Neural cell (in vitro differentiated cells): ENCODE measurements at regions not wholly inside any gene's neighbourhood (a gene's known extent, or its start where the extent isn't known, plus 50 kb on each side); places are given as distances from the start of the nearest gene placed in this dataset.

Source experiments
- H2AFZ ChIP-seq: fragments of 200-600, 300-800 bp; sonication (generic), shearing (Covaris generic); 2 replicates; pipeline ENCODE4 v1.6.0; 2014; ENCODE audit warnings: low read depth, mild to moderate bottlenecking, antibody characterized with exemption, low read length, moderate library complexity
- H3F3A ChIP-seq: fragments of 200-600 bp; shearing (Covaris generic); 2 replicates; pipeline ENCODE4 v1.6.1; 2016; ENCODE audit warnings: mild to moderate bottlenecking, moderate library complexity, mixed read lengths, antibody characterized with exemption, low read length; ENCODE audit not compliant: insufficient read depth, poor library complexity, severe bottlenecking
- H3K27ac ChIP-seq: fragments of 200-600, 300-800 bp; sonication (generic), shearing (Covaris generic); 2 replicates; pipeline ENCODE4 v1.5.1; 2014; ENCODE audit warnings: mild to moderate bottlenecking, low read length, moderate library complexity
- H3K27me3 ChIP-seq: fragments of 300-800, 200-600 bp; sonication (generic), shearing (Covaris generic); 2 replicates; pipeline ENCODE4 v1.6.0; 2014; ENCODE audit warnings: mild to moderate bottlenecking, low read depth, low read length, moderate library complexity; ENCODE audit not compliant: insufficient read depth
- H3K36me3 ChIP-seq: fragments of 300-800, 200-600 bp; sonication (generic), shearing (Covaris generic); 2 replicates; pipeline ENCODE4 v1.5.1; 2014; ENCODE audit warnings: mild to moderate bottlenecking, antibody characterized with exemption, low read length, moderate library complexity; ENCODE audit not compliant: insufficient read depth
- H3K4me2 ChIP-seq: fragments of 300-800, 200-600 bp; sonication (generic), shearing (Covaris generic); 2 replicates; pipeline ENCODE4 v1.6.0; 2014; ENCODE audit warnings: mild to moderate bottlenecking, low read length
- H3K4me3 ChIP-seq: fragments of 300-800, 200-600 bp; sonication (generic), shearing (Covaris generic); 2 replicates; pipeline ENCODE4 v1.5.1; 2014; ENCODE audit warnings: mild to moderate bottlenecking, low read length, moderate library complexity
- H3K79me2 ChIP-seq: fragments of 200-600 bp; shearing (Covaris generic); replicated peaks from 2 replicates; pipeline ENCODE4 v1.6.0; 2014; ENCODE audit warnings: mild to moderate bottlenecking, low read length, moderate library complexity; ENCODE audit not compliant: insufficient read depth
- H3K9ac ChIP-seq: fragments of 300-800, 200-600 bp; sonication (generic), shearing (Covaris generic); 2 replicates; pipeline ENCODE4 v1.6.1; 2016; ENCODE audit warnings: mild to moderate bottlenecking, low read length, mixed read lengths
- H3K9me2 ChIP-seq: fragments of 200-600 bp; shearing (Covaris generic); 2 replicates; pipeline ENCODE4 v1.6.1; 2016; ENCODE audit warnings: mild to moderate bottlenecking, low read length, mixed read lengths; ENCODE audit not compliant: insufficient read depth
- H3K9me3 ChIP-seq: fragments of 200-600, 300-800 bp; sonication (generic), shearing (Covaris generic); 2 replicates; pipeline ENCODE4 v1.6.1; 2016; ENCODE audit warnings: mild to moderate bottlenecking, mixed run types, low read length, moderate library complexity, mixed read lengths
- H4K20me1 ChIP-seq: fragments of 200-600 bp; shearing (Covaris generic); 2 replicates; pipeline ENCODE4 v1.6.1; 2016; ENCODE audit warnings: mild to moderate bottlenecking, mixed run types; ENCODE audit not compliant: insufficient read depth
- EP300 ChIP-seq: fragments of 450-650 bp; conservative IDR thresholded peaks from 2 replicates; pipeline ENCODE4 v1.6.1; 2014; ENCODE audit warnings: antibody characterized with exemption, mild to moderate bottlenecking, moderate library complexity; ENCODE audit not compliant: poor library complexity, severe bottlenecking
- EZH2 ChIP-seq: fragments of 200-600, 300-800 bp; shearing (Covaris generic), sonication (generic); IDR thresholded peaks from 2 replicates; pipeline ENCODE4 v1.6.1; 2014; ENCODE audit warnings: antibody characterized with exemption, low read length, borderline replicate concordance, mild to moderate bottlenecking; ENCODE audit not compliant: insufficient read depth, poor library complexity, severe bottlenecking
- MXI1 ChIP-seq: fragments of 450-650 bp; conservative IDR thresholded peaks from 2 replicates; pipeline ENCODE4 v1.6.1; 2014; ENCODE audit warnings: antibody characterized with exemption, mild to moderate bottlenecking; ENCODE audit not compliant: poor library complexity, severe bottlenecking
- POLR2AphosphoS5 ChIP-seq: IDR thresholded peaks from 2 replicates; pipeline ENCODE4 v1.6.1; 2012
- RAD21 ChIP-seq: fragments of 450-650 bp; conservative IDR thresholded peaks from 2 replicates; pipeline ENCODE4 v1.6.1; 2014; ENCODE audit warnings: antibody characterized with exemption, mild to moderate bottlenecking, moderate library complexity
- SMC3 ChIP-seq: fragments of 450-650 bp; conservative IDR thresholded peaks from 2 replicates; pipeline ENCODE4 v1.6.1; 2014; ENCODE audit warnings: antibody characterized with exemption, mild to moderate bottlenecking, moderate library complexity; ENCODE audit not compliant: poor library complexity
- TAF1 ChIP-seq: IDR thresholded peaks from 2 replicates; pipeline ENCODE4 v1.6.1; 2012; ENCODE audit warnings: low read depth
- TF ChIP-seq, protein P1 (sequence below): IDR thresholded peaks from 2 replicates; pipeline ENCODE4 v1.6.1; 2012; ENCODE audit warnings: borderline replicate concordance
- TF ChIP-seq, protein P2 (sequence below): fragments of 450-650 bp; IDR thresholded peaks from 2 replicates; pipeline ENCODE4 v1.5.1; 2014; ENCODE audit warnings: antibody characterized with exemption, mild to moderate bottlenecking, moderate library complexity; ENCODE audit not compliant: poor library complexity, severe bottlenecking

DNA sequence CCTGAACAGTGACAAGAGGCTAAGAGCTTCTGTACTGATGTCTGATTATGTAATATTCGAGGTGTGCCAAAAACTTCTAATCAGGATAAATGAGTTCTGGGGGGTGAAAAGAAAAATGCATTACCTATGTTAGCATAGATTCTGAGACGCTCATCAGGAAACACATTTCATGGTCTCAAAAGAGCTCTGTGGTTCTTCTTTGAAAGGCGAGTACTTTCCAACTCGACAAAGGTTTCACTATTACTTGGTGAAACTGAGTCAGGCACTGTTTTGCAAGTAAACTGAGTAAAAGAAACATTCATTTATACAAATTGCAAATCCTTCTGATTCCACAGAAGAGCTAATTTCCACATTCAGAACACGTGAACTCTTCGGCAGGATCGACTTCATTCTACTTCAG is 523.2 kb downstream of the GATA3 start:
- Histone ChIP-seq H2AFZ (no peak overlapping the region), H3K27ac (no peak overlapping the region), H3K27me3 (no peaks in the 10 kb centered on the region), H3K9me2 (no peaks in the 10 kb centered on the region), H3K4me3 (no peak overlapping the region), H4K20me1 (no peaks in the 10 kb centered on the region), H3K36me3 (no peaks in the 10 kb centered on the region), H3K4me2 (no peak overlapping the region), H3K9ac (no peak overlapping the region), H3K79me2 (no peaks in the 10 kb centered on the region), H3F3A (no peaks in the 10 kb centered on the region), H3K9me3 (no peaks in the 10 kb centered on the region)
- TF ChIP-seq RAD21 (no peak), TAF1 (no peak)

DNA sequence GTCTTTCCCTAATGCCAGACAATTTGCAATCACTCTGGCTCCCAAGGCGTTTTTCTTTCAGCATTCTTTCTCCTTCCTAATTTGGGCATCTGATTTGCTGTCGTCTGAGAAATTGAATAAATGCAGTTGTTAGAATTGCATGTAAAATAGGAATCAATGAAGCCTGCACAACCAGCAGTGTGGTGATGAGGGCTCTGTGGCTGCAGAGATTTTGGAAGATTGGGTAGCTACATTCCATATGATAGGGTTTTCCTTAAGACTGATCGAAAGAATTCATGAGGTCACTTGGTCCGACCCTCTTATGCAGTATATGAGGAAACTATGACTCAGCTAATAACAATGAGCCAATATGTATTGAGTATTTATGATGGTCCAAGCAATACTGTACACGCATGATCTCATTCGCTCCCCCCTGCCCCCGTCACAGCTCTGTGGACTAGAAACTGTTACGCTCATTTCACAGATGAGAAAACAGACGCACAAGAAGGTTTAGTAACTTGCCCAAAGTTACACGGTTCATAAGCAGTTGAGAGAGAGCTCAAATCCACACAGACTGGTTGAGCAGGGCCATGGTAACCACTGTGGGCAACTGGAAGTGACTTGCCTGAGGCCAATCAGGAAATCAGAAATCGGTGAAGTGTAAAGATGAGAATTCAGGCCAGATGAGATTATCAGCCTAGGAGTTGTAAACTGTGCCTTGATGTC is 527.2 kb downstream of the GATA3 start:
- H3F3A ChIP-seq: no peaks in the 10 kb centered on the region
- no peaks in the 10 kb centered on the region for H3K9me3 ChIP-seq
- no peaks in the 10 kb centered on the region for H3K36me3 ChIP-seq
- H3K4me2 ChIP-seq: no peak overlapping the region
- no peaks in the 10 kb centered on the region for H3K9me2 ChIP-seq
- TF ChIP-seq, protein P1, sequence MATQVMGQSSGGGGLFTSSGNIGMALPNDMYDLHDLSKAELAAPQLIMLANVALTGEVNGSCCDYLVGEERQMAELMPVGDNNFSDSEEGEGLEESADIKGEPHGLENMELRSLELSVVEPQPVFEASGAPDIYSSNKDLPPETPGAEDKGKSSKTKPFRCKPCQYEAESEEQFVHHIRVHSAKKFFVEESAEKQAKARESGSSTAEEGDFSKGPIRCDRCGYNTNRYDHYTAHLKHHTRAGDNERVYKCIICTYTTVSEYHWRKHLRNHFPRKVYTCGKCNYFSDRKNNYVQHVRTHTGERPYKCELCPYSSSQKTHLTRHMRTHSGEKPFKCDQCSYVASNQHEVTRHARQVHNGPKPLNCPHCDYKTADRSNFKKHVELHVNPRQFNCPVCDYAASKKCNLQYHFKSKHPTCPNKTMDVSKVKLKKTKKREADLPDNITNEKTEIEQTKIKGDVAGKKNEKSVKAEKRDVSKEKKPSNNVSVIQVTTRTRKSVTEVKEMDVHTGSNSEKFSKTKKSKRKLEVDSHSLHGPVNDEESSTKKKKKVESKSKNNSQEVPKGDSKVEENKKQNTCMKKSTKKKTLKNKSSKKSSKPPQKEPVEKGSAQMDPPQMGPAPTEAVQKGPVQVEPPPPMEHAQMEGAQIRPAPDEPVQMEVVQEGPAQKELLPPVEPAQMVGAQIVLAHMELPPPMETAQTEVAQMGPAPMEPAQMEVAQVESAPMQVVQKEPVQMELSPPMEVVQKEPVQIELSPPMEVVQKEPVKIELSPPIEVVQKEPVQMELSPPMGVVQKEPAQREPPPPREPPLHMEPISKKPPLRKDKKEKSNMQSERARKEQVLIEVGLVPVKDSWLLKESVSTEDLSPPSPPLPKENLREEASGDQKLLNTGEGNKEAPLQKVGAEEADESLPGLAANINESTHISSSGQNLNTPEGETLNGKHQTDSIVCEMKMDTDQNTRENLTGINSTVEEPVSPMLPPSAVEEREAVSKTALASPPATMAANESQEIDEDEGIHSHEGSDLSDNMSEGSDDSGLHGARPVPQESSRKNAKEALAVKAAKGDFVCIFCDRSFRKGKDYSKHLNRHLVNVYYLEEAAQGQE: no peak
- TF ChIP-seq POLR2AphosphoS5: no peak
- TF ChIP-seq, protein P2, sequence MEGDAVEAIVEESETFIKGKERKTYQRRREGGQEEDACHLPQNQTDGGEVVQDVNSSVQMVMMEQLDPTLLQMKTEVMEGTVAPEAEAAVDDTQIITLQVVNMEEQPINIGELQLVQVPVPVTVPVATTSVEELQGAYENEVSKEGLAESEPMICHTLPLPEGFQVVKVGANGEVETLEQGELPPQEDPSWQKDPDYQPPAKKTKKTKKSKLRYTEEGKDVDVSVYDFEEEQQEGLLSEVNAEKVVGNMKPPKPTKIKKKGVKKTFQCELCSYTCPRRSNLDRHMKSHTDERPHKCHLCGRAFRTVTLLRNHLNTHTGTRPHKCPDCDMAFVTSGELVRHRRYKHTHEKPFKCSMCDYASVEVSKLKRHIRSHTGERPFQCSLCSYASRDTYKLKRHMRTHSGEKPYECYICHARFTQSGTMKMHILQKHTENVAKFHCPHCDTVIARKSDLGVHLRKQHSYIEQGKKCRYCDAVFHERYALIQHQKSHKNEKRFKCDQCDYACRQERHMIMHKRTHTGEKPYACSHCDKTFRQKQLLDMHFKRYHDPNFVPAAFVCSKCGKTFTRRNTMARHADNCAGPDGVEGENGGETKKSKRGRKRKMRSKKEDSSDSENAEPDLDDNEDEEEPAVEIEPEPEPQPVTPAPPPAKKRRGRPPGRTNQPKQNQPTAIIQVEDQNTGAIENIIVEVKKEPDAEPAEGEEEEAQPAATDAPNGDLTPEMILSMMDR: no peak
- TF ChIP-seq SMC3: no peak
- no peak for TF ChIP-seq RAD21
- no peak for TF ChIP-seq TAF1
- H3K9ac ChIP-seq: no peak overlapping the region
- H3K4me3 ChIP-seq: no peak overlapping the region
- no peak overlapping the region for H2AFZ ChIP-seq
- H3K79me2 ChIP-seq: no peaks in the 10 kb centered on the region
- no peak overlapping the region for H3K27ac ChIP-seq
- H3K27me3 ChIP-seq: no peaks in the 10 kb centered on the region
- H4K20me1 ChIP-seq: no peaks in the 10 kb centered on the region

DNA sequence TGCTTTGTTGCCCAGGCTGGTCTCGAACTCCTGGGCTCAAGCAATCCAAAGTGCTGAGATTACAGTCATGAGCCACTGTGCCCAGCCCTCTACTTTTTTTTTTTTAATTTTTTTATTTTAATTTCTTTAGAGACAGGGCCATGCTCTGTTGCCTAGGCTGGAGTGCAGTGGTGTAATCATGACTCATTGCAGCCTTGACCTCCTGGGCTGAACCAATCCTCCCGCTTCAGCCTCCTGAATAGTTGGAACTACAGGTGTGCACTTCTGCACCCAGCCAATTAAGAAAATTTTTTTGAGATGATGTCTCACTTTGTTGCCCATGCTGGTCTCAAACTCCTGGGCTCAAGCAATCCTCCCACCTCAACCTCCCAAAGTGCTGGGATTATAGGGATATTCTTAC is 528.6 kb downstream of the GATA3 start:
- Histone ChIP-seq H3K27ac (no peak overlapping the region), H3K4me3 (no peak overlapping the region), H3K9me2 (no peaks in the 10 kb centered on the region), H3K27me3 (no peaks in the 10 kb centered on the region), H3K4me2 (no peak overlapping the region), H3K9me3 (no peaks in the 10 kb centered on the region), H4K20me1 (no peaks in the 10 kb centered on the region), H2AFZ (no peak overlapping the region), H3K9ac (no peak overlapping the region), H3K79me2 (no peaks in the 10 kb centered on the region), H3F3A (no peaks in the 10 kb centered on the region), H3K36me3 (no peaks in the 10 kb centered on the region)
- TF ChIP-seq, protein P2: no peak
- TF ChIP-seq TAF1: no peak
- TF ChIP-seq SMC3: no peak
- TF ChIP-seq MXI1: no peak
- TF ChIP-seq EZH2: no peak
- no peak for TF ChIP-seq RAD21
- TF ChIP-seq, protein P1: no peak
- no peak for TF ChIP-seq EP300
- no peak for TF ChIP-seq POLR2AphosphoS5
